ENCODE measurements at regions not wholly inside any gene's neighbourhood (a gene's known extent, or its start where the extent isn't known, plus 50 kb on each side); places are given as distances from the start of the nearest gene placed in this dataset.
A peak's percentile ranks its signal among the peaks of the same experiment; 100 is the strongest.

- no peak for DNase-seq (ENCODE audit: insufficient read length)
- no peak for FAIRE-seq
- TF ChIP-seq POLR2AphosphoS5 (IDR thresholded peaks at IDR 0.05; ENCODE audit: low read depth, low read length) (no peak), POLR2A (IDR thresholded peaks at IDR 0.05; ENCODE audit: low read depth, low read length) (no peak), TAF1 (IDR thresholded peaks at IDR 0.05; ENCODE audit: borderline replicate concordance, low read depth, low read length) (no peak)
Observed at GRCh38 chr18:44096016-44096415, 584.7 kb upstream of the SETBP1 start.

GRCh38 chr18:44098551-44099098, 582.1 kb upstream of the SETBP1 start:
- FAIRE-seq: no peak
- TF ChIP-seq POLR2AphosphoS5 (IDR thresholded peaks at IDR 0.05; ENCODE audit: low read depth, low read length): no peak
- no peak for TF ChIP-seq POLR2A (IDR thresholded peaks at IDR 0.05; ENCODE audit: low read depth, low read length)
- TF ChIP-seq TAF1 (IDR thresholded peaks at IDR 0.05; ENCODE audit: borderline replicate concordance, low read depth, low read length): no peak
- no peak for DNase-seq (ENCODE audit: insufficient read length)

- FAIRE-seq: no peak
Observed at GRCh38 chr18:44107187-44107586, 573.5 kb upstream of the SETBP1 start.

GRCh38 chr18:44111337-44111736, 569.4 kb upstream of the SETBP1 start:
- no peak for DNase-seq (ENCODE audit: insufficient read length)
- no peak for TF ChIP-seq POLR2A (IDR thresholded peaks at IDR 0.05; ENCODE audit: low read depth, low read length)
- TF ChIP-seq POLR2AphosphoS5 (IDR thresholded peaks at IDR 0.05; ENCODE audit: low read depth, low read length): no peak
- no peak for TF ChIP-seq TAF1 (IDR thresholded peaks at IDR 0.05; ENCODE audit: borderline replicate concordance, low read depth, low read length)
- FAIRE-seq: no peak

More at GRCh38 chr18:44107187-44107586, 573.5 kb upstream of the SETBP1 start:
- no peak for DNase-seq (ENCODE audit: insufficient read length)
- TF ChIP-seq TAF1 (IDR thresholded peaks at IDR 0.05; ENCODE audit: borderline replicate concordance, low read depth, low read length) (no peak), POLR2A (IDR thresholded peaks at IDR 0.05; ENCODE audit: low read depth, low read length) (no peak), POLR2AphosphoS5 (IDR thresholded peaks at IDR 0.05; ENCODE audit: low read depth, low read length) (no peak)

- TF ChIP-seq TAF1 (IDR thresholded peaks at IDR 0.05; ENCODE audit: borderline replicate concordance, low read depth, low read length) (no peak), POLR2AphosphoS5 (IDR thresholded peaks at IDR 0.05; ENCODE audit: low read depth, low read length) (no peak), POLR2A (IDR thresholded peaks at IDR 0.05; ENCODE audit: low read depth, low read length) (no peak)
- FAIRE-seq (no peak), DNase-seq (ENCODE audit: insufficient read length) (no peak)
Observed at GRCh38 chr18:44117821-44118220, 562.9 kb upstream of the SETBP1 start.

GRCh38 chr18:44119607-44120006, 561.1 kb upstream of the SETBP1 start:
- TF ChIP-seq POLR2AphosphoS5 (IDR thresholded peaks at IDR 0.05; ENCODE audit: low read depth, low read length) (no peak), POLR2A (IDR thresholded peaks at IDR 0.05; ENCODE audit: low read depth, low read length) (no peak), TAF1 (IDR thresholded peaks at IDR 0.05; ENCODE audit: borderline replicate concordance, low read depth, low read length) (no peak)
- DNase-seq (ENCODE audit: insufficient read length) (no peak), FAIRE-seq (no peak)

- TF ChIP-seq TAF1 (IDR thresholded peaks at IDR 0.05; ENCODE audit: borderline replicate concordance, low read depth, low read length) (no peak), POLR2AphosphoS5 (IDR thresholded peaks at IDR 0.05; ENCODE audit: low read depth, low read length) (no peak), POLR2A (IDR thresholded peaks at IDR 0.05; ENCODE audit: low read depth, low read length) (no peak)
- peak; percentile 24 for FAIRE-seq
- no peak for DNase-seq (ENCODE audit: insufficient read length)
Observed at GRCh38 chr18:44123743-44124142, 556.9 kb upstream of the SETBP1 start.

GRCh38 chr18:44125446-44125845, 555.2 kb upstream of the SETBP1 start:
- DNase-seq (ENCODE audit: insufficient read length): no peak
- no peak for FAIRE-seq
- TF ChIP-seq POLR2AphosphoS5 (IDR thresholded peaks at IDR 0.05; ENCODE audit: low read depth, low read length) (no peak), TAF1 (IDR thresholded peaks at IDR 0.05; ENCODE audit: borderline replicate concordance, low read depth, low read length) (no peak), POLR2A (IDR thresholded peaks at IDR 0.05; ENCODE audit: low read depth, low read length) (no peak)

- TF ChIP-seq POLR2AphosphoS5 (IDR thresholded peaks at IDR 0.05; ENCODE audit: low read depth, low read length) (no peak), POLR2A (IDR thresholded peaks at IDR 0.05; ENCODE audit: low read depth, low read length) (no peak), TAF1 (IDR thresholded peaks at IDR 0.05; ENCODE audit: borderline replicate concordance, low read depth, low read length) (no peak)
- FAIRE-seq: no peak
- no peak for DNase-seq (ENCODE audit: insufficient read length)
Observed at GRCh38 chr18:44126598-44126997, 554.1 kb upstream of the SETBP1 start.

GRCh38 chr18:44128365-44128764, 552.3 kb upstream of the SETBP1 start:
- DNase-seq (ENCODE audit: insufficient read length) (no peak), FAIRE-seq (no peak)
- TF ChIP-seq POLR2AphosphoS5 (IDR thresholded peaks at IDR 0.05; ENCODE audit: low read depth, low read length) (no peak), POLR2A (IDR thresholded peaks at IDR 0.05; ENCODE audit: low read depth, low read length) (no peak), TAF1 (IDR thresholded peaks at IDR 0.05; ENCODE audit: borderline replicate concordance, low read depth, low read length) (no peak)

GRCh38 chr18:44130376-44130942, 550.2 kb upstream of the SETBP1 start:
- TF ChIP-seq POLR2AphosphoS5 (IDR thresholded peaks at IDR 0.05; ENCODE audit: low read depth, low read length) (no peak), TAF1 (IDR thresholded peaks at IDR 0.05; ENCODE audit: borderline replicate concordance, low read depth, low read length) (no peak), POLR2A (IDR thresholded peaks at IDR 0.05; ENCODE audit: low read depth, low read length) (no peak)
- FAIRE-seq (no peak), DNase-seq (ENCODE audit: insufficient read length) (peak; percentile 3)

GRCh38 chr18:44133483-44133882, 547.2 kb upstream of the SETBP1 start:
- FAIRE-seq: no peak
- TF ChIP-seq TAF1 (IDR thresholded peaks at IDR 0.05; ENCODE audit: borderline replicate concordance, low read depth, low read length) (no peak), POLR2AphosphoS5 (IDR thresholded peaks at IDR 0.05; ENCODE audit: low read depth, low read length) (no peak), POLR2A (IDR thresholded peaks at IDR 0.05; ENCODE audit: low read depth, low read length) (no peak)
- DNase-seq (ENCODE audit: insufficient read length): no peak
